ENCODE measurements at regions not wholly inside any gene's neighbourhood (a gene's known extent, or its start where the extent isn't known, plus 50 kb on each side); places are given as distances from the start of the nearest gene placed in this dataset.
"Not testable (repeated sequence)": the region's sequence is repeated elsewhere in the genome, so short reads cannot be mapped to it uniquely, and the experiment has no call there.

DNA sequence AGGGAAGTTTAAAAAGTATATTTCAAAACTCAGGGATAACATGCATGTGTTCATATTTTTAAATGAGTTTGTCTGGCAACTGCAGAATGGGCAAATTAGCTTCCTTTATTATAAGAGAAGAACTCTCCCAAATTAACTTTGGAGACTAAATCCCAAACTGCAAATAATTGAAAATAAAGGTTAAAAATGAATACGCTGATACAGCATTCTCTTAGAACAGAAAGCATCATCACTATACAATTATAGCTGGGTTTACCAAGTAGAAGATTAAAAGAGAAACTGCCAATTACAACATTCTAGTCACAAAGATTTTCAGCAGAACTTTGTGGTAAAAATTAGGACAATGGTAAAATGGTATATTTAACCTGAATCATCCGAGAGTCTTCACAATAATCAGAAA, 73.3 kb downstream of the OLFM4 start:
- no peak for DNase-seq

DNA sequence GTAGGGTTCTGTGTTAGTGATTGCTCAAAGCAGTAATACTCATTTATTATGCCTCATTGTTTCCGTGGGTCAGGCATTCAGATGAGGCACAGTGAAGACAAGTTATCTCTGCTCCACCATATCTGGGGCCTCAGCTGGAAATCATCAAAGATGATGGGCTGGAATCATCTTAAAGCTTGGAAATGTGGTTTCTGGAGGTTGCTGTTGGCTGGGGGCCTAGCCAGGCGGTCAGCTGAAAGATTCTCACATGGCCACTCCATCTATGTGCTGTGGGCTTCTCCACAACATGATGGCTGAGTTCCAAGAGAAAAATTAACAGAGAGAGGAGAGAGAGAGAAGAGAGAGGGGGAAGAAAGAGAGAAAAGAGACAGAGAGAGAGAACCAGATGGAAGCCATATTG, 75.5 kb downstream of the OLFM4 start:
- DNase-seq, result no peak

DNA sequence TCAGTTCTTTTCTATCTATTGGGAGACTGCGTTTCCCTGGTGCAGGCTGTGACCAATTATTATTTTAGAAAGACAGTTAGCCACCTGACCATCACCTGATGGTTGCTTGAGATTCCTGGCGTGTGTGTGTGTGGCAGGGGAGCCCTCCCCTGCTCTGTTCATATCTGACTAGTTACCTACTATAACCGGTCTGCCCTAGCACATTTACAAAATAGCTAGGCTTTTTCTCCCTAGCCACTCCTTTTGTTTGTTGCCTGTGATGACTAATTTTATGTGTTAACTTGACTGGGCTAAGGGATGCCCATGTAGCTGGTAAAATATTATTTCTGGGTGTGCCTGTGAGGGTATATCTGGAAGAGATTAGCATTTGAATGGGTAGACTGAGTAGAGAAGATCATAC, 76.9 kb downstream of the OLFM4 start:
- no peak for DNase-seq

DNA sequence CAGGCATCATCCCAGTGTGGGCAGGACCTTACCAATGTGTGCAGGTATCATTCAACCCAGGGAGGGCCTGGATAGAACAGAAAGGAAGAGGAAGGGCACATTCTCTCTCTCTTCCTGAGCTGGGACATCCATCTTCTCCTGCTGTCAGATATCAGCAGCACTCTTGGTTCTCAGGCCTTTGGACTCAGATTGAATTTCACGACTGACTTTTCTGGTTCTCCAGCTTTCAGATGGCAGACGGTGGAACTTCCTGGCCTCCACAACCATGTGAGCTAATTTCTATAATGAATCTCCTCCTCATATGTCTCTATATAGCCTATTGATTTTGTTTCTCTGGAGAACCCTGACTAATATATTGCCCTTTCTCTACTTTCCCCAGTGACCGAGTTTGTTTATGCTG, 77.3 kb downstream of the OLFM4 start:
- no peak for DNase-seq

DNA sequence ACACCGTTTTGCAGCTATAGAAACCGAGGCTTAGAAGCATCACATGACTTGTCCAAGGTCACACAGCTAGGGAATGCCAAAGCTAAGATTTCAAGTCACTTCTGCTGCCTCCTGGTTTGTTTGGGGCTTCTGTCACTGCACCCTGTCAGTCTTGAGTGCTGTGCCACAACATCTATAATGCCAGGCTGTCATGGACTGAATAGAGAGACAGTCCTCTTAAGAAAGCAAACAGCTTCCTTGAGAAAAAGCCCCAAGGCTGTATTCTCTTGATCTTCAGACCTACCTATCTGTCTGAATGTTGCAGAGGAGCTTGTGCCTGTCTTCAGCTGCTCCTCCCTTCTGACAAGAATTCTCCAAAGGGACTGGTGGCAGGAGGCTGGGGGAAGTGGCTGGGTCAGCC, 81.6 kb downstream of the OLFM4 start:
- no peak for DNase-seq

DNA sequence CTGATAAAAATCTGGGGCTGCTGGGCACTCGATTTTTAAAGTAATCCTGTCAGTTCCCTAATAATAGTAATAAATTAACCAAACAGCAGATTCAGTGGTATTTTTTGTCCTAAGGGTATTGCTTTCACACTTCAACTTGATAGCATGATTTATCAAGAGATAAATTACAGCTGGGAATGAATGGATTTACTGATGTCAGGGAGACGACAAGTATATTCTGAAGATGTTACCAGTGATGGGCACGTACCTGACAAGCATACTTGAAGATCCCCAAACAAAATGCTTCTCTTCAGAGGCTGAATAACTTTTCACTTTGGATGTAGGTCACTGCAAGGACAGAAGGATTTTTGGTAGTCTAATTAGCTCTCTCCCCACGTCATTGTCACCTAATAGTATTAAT, 82.0 kb downstream of the OLFM4 start:
- no peak for DNase-seq

DNA sequence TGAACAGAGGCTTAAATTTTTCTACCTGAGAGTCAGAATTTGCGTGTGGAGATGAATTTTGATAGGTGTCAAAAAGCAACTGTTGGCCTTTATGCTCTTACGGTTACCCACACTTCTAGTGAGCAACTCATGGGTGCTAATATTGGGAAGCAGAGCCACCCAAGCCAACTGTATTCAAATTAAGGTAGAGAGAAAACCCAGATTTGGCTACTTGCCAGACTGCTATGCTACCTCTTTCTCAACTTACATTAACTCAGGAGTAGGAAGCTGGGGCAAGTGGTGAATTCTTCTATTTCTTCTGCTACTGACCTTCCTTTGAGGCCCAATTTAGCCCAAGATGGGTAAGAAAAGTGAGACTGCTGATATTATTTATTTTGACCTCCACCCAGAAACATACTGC, 83.9 kb downstream of the OLFM4 start:
- DNase-seq, result no peak

DNA sequence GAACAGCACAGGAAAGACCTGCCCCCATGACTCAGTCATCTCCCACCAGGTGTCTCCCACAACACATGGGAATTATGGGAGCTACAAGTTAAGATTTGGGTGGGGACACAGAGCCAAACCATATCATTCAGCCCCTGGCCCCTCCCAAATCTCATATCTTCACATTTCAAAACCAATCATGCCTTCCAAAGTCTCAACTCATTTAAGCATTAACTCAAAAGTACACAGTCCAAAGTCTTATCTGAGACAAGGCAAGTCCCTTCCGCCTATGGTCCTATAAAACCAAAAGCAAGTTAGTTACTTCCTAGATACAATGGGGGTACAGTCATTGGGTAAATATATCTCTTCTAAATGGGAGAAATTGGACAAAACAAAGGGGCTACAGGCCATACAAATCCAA, 88.4 kb downstream of the OLFM4 start:
- not testable (repeated sequence) for DNase-seq

DNA sequence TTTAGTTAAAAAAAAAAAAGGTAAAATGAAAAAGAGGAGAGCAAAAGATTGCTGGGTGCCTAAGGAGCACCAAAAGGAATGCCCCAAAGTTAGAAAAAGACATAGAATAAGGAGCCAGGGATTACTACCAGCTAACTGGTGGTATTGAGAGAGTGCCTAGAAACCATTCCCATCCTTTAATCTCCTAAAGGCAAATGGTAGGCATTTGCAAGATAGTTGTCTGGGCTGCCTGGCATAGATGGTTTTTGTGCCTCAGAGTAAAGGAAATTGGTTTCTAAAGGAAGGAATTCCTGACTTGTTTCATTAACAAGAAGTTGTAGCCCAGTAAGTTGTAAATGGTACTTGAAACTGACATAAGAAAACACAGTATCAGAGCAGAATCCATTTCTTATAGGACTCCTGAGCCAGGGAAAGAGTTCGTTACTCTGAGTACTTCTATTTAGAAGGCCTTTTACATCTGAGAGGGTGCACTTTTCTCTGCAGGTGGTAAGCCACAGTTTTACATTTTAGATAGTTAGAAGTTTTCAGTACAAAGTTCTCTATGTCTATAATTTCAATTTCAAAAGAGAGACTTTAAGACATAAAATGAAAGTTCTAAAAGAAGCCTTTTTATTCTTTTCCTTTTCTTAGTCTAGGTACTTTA, 92.6 kb downstream of the OLFM4 start:
- no peak for DNase-seq

DNA sequence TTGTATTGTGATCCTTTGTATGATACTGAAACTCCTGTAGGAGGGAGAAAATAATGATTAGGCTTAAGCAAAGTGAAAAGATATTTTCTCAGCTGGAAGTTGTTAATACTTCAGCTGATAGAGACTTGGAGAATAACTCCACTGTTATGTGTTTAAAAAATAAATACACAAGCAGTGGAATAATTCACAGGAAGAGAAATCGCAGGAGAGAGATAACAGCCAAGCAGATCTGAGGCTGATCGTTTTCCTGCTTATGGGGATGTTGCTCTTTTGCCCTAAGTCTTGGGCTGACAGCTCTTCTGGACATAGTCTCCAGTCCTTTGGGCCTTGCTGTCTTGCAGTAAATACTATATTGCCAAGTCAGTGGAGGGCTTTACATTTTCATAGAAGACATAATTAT, 93.3 kb downstream of the OLFM4 start:
- no peak for DNase-seq

DNA sequence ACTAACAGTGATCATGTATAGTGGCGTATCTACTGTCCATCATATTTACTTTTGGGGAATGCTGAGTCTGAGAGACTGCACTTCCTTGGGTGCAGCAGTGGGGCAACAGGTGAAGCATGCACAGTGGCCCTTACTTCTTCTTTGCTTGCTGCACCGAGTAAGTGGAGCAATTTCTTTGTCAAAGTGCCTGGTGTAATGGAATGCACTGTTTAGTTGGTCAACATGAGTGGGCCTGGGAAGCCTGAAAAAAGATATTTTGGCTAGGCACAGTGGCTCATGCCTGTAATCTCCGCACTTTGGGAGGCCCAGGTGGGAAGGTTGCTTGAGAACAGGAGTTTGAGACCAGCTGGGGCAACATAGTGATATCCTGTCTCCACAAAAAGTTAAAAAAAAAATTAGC, 94.9 kb downstream of the OLFM4 start:
- DNase-seq, result no peak

DNA sequence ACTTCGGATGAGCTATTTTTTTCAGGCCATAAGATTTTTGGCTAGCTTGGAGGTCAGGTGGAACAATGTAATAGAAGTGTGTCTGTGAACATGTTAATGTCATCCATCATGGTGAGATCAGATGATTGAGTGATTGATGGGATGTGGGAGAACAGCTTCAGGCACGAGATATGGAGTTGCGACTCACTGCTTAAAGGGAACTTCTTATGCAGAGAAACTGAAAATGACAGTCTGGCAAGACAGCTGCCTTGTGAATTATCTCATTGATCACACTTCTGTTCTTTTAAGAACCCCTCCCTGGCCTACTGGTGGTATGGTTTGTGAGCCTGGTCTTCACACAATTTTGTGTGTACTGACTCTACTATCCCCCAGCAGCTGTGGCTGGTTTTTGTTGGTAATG, 96.0 kb downstream of the OLFM4 start:
- DNase-seq, result no peak

DNA sequence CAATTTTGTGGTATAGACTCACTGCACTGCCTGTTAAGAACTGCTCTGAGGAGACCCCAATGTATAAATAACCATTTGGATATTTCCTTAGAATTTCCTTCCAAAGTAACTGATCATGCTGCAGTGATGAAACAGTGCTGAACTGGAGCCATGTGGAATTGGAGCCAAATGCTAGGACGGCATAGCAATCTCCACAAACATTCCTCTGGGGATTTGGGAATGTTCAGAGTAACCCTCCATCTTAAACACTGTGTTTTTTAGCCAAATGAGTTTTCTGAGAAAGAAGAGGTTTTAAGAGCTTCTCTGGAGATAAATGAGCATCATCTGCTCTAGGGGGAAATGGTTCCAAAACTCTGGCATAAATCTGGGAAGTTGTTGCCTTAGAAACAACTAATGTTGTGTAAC, 98.2 kb downstream of the OLFM4 start:
- DNase-seq, result no peak

DNA sequence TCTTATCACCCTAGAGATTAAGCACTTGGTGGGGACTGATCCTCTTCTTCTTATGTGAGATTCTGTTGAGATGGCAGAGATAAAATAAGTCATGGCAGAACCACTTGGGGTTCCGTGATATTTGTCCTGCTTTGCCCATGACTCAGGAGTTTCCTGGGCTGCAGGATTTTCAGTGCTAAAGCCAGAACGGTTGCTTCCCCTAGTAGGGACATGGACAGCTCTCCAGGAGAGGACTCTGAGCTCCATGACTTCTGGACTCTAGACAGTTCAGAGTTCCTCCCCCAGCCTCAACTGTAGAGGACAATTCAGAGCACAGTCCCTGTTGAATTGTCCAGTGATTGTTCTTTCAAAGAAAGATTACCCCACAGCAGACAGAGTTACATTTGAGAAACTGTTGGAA, 98.8 kb downstream of the OLFM4 start:
- no peak for DNase-seq

DNA sequence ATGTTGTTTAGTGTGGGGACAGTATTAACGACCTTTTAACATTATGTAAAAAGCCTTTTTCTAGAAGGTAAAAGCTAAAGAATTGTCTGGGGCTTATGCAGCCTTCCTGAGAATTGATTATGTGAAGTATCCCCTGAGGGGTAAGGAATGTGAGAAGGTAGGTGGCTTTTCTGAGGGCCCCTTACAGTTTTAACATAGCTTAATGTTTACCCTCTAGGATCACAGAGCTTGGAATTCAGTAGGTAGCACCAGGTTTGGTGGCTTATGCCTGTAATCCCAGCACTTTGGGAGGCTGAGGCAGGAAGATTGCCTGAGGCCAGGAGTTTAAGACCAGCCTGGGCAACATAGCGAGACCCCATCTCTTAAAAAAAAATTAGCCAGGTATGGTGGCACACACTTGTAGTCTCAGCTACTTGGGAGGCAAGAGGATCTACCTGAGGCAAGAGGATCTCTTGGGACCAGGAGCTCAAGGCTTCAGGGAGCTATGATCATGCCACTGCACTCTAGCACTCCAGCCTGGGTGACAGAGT, 101.3 kb downstream of the OLFM4 start:
- no peak for DNase-seq

DNA sequence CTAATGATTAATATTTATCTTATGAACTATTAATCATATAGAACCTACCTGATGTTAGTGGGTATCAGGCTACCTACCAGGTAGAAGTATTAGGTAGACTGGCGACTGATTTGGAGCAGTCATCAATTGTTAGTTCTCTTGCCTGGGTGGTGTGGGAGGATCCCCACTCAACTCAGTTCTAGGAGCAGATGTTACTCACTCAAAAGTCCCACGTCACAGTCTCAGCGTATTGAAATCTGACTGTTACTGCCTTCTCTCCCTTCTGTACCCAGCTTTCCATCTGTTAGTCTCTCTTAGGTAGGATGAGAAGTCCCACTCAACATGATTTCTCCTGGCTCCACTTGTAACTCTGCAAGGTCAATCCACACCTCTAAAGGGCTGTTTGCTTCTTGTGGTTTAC, 102.7 kb downstream of the OLFM4 start:
- no peak for DNase-seq

DNA sequence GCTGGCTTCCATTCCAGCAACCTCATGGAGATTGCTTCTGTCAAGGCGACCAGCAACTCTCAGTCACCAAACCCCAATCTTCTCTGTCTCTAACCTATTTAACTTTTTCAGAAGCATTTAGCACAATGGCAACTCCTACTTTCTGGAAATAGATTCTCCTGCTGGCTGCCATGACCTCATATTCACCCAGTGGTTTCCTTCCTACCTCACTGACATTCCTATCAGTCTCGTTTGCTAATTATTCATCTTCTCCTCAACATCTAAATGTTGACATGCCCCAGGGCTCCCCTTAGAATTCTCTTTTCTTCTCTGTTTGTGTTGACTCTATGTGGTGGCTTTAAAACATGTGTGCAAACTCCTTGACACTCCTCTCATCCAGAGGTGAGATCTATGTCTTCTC, 106.7 kb downstream of the OLFM4 start:
- DNase-seq, result no peak

DNA sequence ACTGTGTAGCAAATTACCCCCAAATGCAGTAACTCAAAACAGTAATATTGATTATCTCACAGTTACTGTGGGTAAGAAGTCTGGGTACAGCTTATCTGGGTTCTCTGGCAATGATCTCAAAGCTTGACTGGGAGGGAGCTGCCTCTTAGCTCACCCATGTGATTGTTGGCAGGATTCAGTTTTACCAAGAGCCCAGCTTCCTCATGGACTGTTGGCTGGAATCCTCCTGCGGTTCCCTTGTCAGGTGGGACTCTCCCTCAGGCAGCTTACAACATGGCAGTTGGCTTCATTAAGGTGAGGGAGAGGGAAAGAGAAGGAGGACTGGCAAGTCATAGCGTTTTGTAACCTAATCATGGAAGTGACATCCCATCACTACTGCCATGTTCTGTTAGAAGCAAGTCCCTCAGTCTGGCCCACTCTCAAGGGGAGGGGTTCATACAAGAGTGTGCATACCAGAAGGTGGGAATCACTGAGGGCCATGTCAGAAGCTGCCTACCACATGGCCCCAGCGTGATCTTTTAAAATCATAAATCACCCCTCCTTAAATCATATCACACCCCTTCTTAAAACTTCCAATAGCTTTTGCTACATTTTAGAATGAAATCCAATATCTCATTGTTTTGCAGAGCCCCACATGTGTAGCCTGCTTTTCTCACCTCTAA, 108.1 kb downstream of the OLFM4 start:
- no peak for DNase-seq

DNA sequence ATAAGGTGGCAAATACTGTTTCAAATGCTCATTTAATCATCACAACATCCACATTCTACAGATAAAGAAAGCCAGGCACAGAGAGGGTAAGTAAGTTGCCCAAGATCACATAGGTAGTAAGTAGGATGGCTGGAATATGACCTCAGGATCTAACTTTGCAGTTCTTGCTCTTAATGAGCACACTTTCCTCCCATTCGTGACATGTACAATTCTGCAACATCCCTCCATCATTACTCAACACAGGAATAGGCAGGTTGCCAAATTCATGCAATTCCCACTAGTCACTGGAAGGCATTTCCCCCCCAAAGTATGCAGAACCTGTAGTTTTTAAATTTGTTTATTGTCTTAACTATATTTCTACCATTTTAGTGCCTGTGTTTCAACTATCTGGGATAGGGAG, 109.2 kb downstream of the OLFM4 start:
- DNase-seq, result peak; percentile 1 to 2

DNA sequence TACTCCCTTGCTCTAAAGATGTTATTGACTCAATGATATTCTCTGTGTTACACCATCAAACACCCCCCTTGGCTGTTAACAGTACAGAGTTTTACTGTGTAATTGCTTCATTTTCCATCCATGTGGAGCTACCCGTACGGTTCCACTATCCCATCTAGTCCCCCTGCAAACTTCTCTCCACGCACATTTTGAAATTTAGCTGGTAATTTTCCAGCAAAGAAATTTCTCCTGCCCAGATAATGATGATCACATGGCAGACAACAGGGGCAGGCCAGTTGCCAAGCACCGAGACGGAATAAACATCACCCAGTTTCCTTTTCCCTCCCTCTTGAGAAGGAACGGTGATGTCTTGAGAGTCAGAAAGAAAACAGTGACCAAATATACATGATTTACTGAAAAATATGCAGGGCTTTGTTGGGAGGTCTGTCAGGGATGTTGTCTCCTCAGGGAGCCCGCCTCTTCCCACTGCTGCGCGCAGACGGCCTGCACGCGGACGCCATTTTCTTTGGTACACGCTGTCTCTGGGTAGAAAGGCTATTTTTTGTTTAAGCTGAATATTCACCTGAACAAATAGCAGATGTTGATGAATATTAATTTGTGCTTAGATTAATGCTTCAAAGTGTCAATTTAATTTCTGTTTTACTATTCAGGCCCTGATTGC, 109.9 kb downstream of the OLFM4 start:
- no peak for DNase-seq

DNA sequence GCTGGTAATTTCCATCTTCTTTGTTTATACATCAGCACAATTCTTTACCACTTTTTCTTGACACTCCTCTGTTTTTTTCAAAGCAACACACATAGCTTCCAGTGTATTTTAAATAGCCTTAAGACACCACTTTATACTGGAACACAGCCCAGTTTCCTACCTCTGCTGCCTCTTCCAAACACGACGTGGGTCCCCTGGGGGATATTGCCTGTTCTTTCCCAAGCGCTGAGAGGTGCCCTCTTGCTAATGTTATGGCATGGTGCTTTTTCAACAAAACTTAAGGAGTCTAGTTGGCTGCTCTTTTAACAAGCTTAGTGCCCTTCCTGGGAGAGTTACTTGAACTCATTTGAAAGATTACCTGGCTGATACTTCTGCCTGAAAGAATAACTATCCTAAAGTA, 112.7 kb downstream of the OLFM4 start:
- no peak for DNase-seq

DNA sequence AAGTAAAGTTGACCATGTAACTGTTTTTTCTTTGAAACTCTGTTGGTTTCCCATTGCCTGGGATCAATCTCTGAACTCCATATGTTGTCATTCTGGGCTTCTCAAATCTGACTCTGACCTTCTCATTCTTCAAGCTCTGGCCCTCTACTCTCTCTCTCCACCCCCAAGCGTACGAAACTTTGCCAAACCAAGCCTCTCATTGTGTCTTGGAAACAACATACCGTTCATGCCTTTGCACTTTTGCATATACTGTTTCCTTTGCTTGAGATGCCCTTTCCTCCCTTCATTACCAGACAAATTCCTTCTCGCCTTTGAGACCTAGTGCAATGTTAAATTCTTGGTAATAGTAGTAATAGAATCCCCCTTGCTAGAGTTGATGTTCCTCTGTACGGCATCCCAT, 113.7 kb downstream of the OLFM4 start:
- no peak for DNase-seq

DNA sequence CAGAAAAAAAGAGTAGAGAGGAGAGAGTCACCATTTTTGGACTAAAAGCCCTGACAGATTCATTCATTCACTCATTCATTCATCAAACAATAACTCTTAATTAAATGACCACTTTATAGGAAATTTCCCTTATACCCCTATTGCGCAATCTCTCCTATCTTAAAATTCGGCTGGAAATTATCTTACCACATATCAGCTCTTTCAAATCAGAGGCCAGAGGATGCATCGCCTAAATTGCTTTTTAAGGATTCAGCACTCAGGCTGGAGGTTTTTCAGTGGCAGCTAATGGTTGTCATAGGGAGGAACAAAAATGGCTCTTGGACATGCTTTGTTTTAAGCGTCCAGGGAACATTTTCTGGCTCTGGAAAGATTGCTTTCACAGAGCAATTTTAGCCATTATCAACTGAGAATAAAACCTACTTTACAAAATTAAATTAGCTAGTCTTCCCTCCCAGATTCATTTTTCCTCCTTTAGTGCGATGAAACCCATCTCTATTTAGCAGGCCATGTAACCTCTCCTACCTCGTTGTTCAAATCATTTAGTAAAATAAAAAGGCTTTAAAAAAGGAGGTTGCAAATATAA, 115.2 kb downstream of the OLFM4 start:
- no peak for DNase-seq

DNA sequence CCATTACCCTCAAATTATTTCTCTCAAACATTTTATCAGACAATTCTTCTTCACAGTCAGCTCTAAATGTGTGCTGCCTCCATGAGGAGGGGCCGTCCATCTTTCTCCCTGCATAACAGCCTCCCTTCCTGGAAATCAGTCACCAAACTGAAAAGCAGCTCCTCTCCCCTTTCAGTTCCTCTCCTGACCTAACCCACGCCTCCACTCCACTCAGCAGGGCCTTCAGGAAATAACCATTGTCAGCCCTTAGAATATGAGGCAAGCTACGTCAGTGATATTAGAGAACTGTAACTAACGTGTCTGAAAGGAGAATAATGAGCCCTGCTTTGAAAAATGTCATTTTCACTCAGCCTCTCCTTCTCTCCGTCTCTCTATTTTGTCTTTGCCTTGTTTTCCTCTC, 116.2 kb downstream of the OLFM4 start:
- DNase-seq, result no peak
